ENCODE measurements at regions not wholly inside any gene's neighbourhood (a gene's known extent, or its start where the extent isn't known, plus 50 kb on each side); places are given as distances from the start of the nearest gene placed in this dataset.
"Not testable (repeated sequence)": the region's sequence is repeated elsewhere in the genome, so short reads cannot be mapped to it uniquely, and the experiment has no call there.

DNA sequence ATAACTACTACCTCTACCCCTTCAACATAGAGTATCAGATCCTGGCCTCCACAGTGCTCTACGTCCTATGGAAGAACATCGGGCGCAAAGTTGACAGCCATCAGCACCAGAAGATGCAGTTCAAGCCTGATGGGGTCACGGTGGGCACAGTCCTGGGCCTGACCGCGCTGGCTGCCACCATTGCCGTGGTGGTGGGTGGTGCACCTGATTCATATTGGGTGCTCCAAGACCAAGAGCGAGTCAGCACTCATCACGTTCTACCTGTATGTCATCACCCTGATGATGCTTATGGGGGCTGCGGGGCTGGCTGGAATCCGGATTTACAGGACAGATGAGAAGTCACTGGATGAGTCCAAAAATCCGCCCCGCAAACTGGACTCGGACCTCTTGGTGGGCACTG, 846.4 kb downstream of the RPIA start:
- H3K4me3 ChIP-seq; DNase-seq (ENCODE audit: low read depth in 1 of 2, low spot score in 1 of 2): not testable (repeated sequence)

GRCh38 chr2:89544110-89544509, 852.6 kb downstream of the RPIA start:
- not testable (repeated sequence) for H3K4me1 ChIP-seq (ENCODE audit: low read depth); H3K27ac ChIP-seq; H3K9me3 ChIP-seq (ENCODE audit: low read depth); H3K36me3 ChIP-seq; H3K4me3 ChIP-seq; H3K27me3 ChIP-seq; DNase-seq (ENCODE audit: low read depth in 1 of 2, low spot score in 1 of 2)

More for the DNA sequence above, 846.4 kb downstream of the RPIA start:
- not testable (repeated sequence) for H3K36me3 ChIP-seq; H3K27me3 ChIP-seq; H3K27ac ChIP-seq; H3K4me1 ChIP-seq (ENCODE audit: low read depth); H3K9me3 ChIP-seq (ENCODE audit: low read depth)

DNA sequence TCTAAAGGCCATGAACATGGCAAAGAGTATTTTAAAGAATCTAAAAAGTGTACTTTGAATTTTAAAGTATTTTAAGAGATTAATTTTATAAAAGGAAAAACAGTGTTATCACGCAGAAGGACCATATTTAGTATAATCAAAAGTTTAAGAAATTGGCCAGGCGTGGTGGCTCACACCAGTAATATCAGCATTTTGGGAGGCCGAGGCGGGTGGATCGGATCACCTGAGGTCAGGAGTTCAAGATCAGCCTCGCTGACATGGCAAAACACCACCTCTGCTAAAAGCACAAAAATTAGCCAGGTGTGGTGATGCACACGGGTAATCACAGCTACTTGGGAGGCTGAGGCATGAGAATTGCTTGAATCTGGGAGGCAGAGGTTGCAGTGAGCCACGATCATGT, 887.7 kb downstream of the RPIA start:
- not testable (repeated sequence) for H3K27ac ChIP-seq; H3K9me3 ChIP-seq (ENCODE audit: low read depth); H3K27me3 ChIP-seq; H3K4me1 ChIP-seq (ENCODE audit: low read depth); H3K4me3 ChIP-seq; H3K36me3 ChIP-seq; DNase-seq (ENCODE audit: low read depth in 1 of 2, low spot score in 1 of 2)

DNA sequence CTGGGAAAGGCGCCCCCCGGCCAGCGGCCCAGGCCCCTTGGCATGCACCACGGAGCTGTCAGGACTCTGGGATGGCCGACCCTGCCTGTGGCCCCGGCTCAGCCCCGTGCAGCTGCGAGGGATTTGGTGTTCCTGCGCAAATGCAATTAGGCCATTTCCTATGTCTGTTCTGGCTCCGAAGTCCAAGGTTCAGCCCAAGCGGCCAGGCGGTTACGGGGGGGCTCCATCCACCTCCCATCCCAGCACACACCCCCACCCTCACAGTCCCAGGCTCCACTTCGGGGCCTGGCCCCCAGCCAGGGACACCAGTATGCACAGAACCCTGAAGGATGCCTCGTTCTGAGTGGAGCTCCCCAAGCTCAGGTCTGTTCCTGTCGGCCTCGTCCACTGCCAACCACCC, 891.3 kb downstream of the RPIA start:
- H3K4me1 ChIP-seq (ENCODE audit: low read depth); H3K9me3 ChIP-seq (ENCODE audit: low read depth); H3K4me3 ChIP-seq; H3K27ac ChIP-seq; H3K27me3 ChIP-seq; H3K36me3 ChIP-seq: not testable (repeated sequence)
- DNase-seq (ENCODE audit: low read depth in 1 of 2, low spot score in 1 of 2): peak in 1 of 2 donors; percentile 52

GRCh38 chr2:89584046-89584445, 892.6 kb downstream of the RPIA start:
- H3K27ac ChIP-seq; H3K4me3 ChIP-seq; H3K4me1 ChIP-seq (ENCODE audit: low read depth); H3K27me3 ChIP-seq; H3K9me3 ChIP-seq (ENCODE audit: low read depth); H3K36me3 ChIP-seq; DNase-seq (ENCODE audit: low read depth in 1 of 2, low spot score in 1 of 2): not testable (repeated sequence)

- H3K27ac ChIP-seq: not testable (repeated sequence)
Observed at GRCh38 chr2:89584868-89585557, 893.5 kb downstream of the RPIA start.

GRCh38 chr2:89585558-89585920, 894.1 kb downstream of the RPIA start:
- H3K9me3 ChIP-seq (ENCODE audit: low read depth); H3K27me3 ChIP-seq; H3K36me3 ChIP-seq; H3K4me1 ChIP-seq (ENCODE audit: low read depth); H3K27ac ChIP-seq: not testable (repeated sequence)
- DNase-seq (ENCODE audit: low read depth in 1 of 2, low spot score in 1 of 2): peak; percentile 41 to 65
- peak overlapping the region; percentile 17 for H3K4me3 ChIP-seq

More at GRCh38 chr2:89584868-89585557, 893.5 kb downstream of the RPIA start:
- H3K9me3 ChIP-seq (ENCODE audit: low read depth); H3K4me3 ChIP-seq; H3K27me3 ChIP-seq; DNase-seq (ENCODE audit: low read depth in 1 of 2, low spot score in 1 of 2); H3K4me1 ChIP-seq (ENCODE audit: low read depth); H3K36me3 ChIP-seq: not testable (repeated sequence)

DNA sequence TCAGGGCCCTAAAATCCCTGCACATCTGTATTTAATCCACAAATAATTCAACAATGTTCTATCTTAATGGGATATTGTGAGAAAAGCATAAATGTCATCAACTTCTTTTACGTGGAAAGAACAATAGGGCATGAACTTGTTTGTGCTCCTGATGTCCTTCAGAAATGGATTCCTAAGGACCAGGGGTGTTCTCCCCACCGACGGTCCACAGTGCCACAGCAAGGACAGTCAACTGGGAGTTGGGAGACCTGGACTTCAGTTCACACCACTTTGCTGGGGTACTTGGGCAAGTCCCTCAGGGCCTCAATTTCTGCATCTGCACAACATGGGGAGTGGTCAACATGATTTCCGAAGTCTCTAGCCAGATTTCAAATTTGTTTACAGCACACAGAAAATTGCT, 908.4 kb downstream of the RPIA start:
- not testable (repeated sequence) for H3K4me1 ChIP-seq (ENCODE audit: low read depth); H3K27ac ChIP-seq; H3K4me3 ChIP-seq; H3K9me3 ChIP-seq (ENCODE audit: low read depth); H3K27me3 ChIP-seq; DNase-seq (ENCODE audit: low read depth in 1 of 2, low spot score in 1 of 2); H3K36me3 ChIP-seq

- H3K27ac ChIP-seq; H3K27me3 ChIP-seq; DNase-seq (ENCODE audit: low read depth in 1 of 2, low spot score in 1 of 2); H3K4me3 ChIP-seq; H3K9me3 ChIP-seq (ENCODE audit: low read depth); H3K4me1 ChIP-seq (ENCODE audit: low read depth); H3K36me3 ChIP-seq: not testable (repeated sequence)
Observed at GRCh38 chr2:89606514-89606913, 915.0 kb downstream of the RPIA start.

GRCh38 chr2:89610207-89610926, 918.9 kb downstream of the RPIA start:
- not testable (repeated sequence) for H3K36me3 ChIP-seq; H3K9me3 ChIP-seq (ENCODE audit: low read depth); DNase-seq (ENCODE audit: low read depth in 1 of 2, low spot score in 1 of 2); H3K27ac ChIP-seq; H3K27me3 ChIP-seq; H3K4me1 ChIP-seq (ENCODE audit: low read depth); H3K4me3 ChIP-seq

DNA sequence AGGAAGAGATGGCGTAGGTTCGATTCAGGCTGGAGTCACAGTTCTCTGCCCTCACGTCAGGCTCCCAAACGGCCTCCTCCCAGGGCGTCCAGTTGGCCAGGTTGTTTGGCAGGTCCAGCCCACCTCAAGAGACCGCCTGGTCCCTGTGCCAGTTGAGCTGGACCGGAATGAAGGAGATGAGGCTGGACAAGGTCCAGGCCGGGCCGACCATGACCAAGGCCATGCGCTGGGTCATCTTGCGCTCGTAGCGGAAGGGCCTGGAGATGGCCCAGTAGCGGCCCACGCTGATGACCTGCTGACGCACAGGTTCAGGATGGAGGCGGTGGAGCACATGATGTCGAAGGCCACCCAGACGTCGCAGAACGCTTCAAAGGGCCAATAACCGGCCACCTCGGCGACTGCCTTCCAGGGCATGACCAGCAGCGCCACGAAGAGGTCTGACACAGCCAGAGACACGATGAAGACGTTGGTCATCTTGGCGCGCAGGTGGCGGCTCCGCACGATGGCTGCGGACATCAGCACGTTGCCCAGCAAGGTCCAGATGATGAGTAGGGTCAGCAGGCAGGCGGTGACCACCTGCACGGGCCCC, 919.5 kb downstream of the RPIA start:
- H3K4me3 ChIP-seq; H3K36me3 ChIP-seq; H3K4me1 ChIP-seq (ENCODE audit: low read depth); H3K27ac ChIP-seq; DNase-seq (ENCODE audit: low read depth in 1 of 2, low spot score in 1 of 2); H3K27me3 ChIP-seq; H3K9me3 ChIP-seq (ENCODE audit: low read depth): not testable (repeated sequence)

DNA sequence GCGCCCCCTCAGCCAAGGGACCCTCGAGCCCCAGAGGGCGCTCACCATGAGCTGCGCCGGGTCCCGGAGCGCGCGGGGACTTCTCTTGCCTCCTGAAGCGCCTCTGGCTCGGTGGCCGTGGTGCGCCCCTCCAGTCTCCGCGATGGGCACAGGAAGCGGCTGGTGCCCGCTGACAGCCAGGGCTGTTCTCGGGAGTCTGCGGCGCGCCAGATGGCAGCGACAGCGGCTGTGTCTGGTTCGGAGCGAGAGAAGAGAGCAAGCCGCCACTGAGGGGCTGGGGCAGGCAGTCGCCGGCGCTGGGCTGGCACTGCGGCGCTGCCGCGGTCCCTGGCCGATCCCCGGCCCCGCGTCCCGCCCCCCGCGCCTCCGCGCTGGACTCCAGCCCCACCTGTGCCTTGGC, 920.2 kb downstream of the RPIA start:
- H3K4me3 ChIP-seq; H3K4me1 ChIP-seq (ENCODE audit: low read depth); DNase-seq (ENCODE audit: low read depth in 1 of 2, low spot score in 1 of 2): not testable (repeated sequence)

DNA sequence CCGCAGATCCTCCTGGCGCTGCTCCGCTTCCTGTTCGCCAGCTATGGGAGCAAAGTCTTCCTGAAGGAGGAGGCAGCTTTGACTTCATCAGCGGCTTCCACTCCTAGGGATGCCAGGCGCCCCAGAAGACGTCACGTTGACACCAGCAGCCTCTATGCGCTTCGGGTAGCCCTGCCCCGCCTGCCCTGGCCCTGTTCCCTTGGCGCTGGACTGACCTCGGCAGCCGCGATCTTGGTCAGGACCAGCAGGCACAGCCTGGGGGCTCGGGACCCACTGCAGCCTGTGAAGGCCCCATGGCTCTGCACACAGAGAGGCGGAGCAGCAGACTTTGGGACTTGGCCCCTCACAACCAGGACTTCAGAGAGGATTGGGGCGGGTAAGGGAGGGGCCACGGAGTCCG, 957.8 kb downstream of the RPIA start:
- not testable (repeated sequence) for H3K36me3 ChIP-seq; H3K27ac ChIP-seq; H3K4me1 ChIP-seq (ENCODE audit: low read depth); H3K9me3 ChIP-seq (ENCODE audit: low read depth); H3K27me3 ChIP-seq; H3K4me3 ChIP-seq; DNase-seq (ENCODE audit: low read depth in 1 of 2, low spot score in 1 of 2)

More for the DNA sequence above, 920.2 kb downstream of the RPIA start:
- H3K27me3 ChIP-seq; H3K27ac ChIP-seq; H3K36me3 ChIP-seq; H3K9me3 ChIP-seq (ENCODE audit: low read depth): not testable (repeated sequence)

GRCh38 chr2:89679254-89679653, 987.8 kb downstream of the RPIA start:
- H3K36me3 ChIP-seq; H3K4me3 ChIP-seq; H3K4me1 ChIP-seq (ENCODE audit: low read depth); H3K27ac ChIP-seq; H3K27me3 ChIP-seq; H3K9me3 ChIP-seq (ENCODE audit: low read depth); DNase-seq (ENCODE audit: low read depth in 1 of 2, low spot score in 1 of 2): not testable (repeated sequence)

Measured in cardiac muscle cell (in vitro differentiated cells and primary cell).